ENCODE measurements at regions not wholly inside any gene's neighbourhood (a gene's known extent, or its start where the extent isn't known, plus 50 kb on each side); places are given as distances from the start of the nearest gene placed in this dataset.
"Not testable (repeated sequence)": the region's sequence is repeated elsewhere in the genome, so short reads cannot be mapped to it uniquely, and the experiment has no call there.

DNA sequence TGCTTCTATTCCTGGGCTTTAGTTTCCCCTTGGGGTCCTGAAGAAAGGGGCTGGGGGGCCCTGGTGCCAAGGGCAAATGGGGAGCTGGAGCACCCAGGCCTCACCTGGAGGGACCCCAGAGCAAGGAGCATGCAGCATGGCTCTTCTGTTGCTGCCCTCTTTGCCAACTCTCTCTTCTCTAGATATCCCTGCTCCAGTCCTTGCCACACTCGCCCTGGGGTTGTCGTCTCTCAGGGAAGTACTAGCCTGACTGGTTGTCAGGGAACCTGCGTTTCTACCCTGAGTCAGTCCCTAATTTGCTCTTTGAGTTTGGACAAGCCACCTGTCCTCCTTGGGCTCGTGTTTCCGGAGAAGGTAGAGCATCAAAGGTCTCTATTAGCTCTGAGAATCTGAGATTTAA lies 63.7 kb upstream of the UBE2Q2 start (continued):
- TF ChIP-seq CTCF (conservative IDR thresholded peaks at IDR 0.05; ENCODE audit: low read depth in 2 of 2) (no peak), ZNF114 (CRISPR knock-in tag; IDR thresholded peaks at IDR 0.05) (no peak)

- H3K4me1 ChIP-seq (ENCODE audit: insufficient read depth); H3K79me2 ChIP-seq (replicated peaks; ENCODE audit: insufficient read depth); H3K4me3 ChIP-seq; H3K9me2 ChIP-seq (ENCODE audit: insufficient read depth); H3F3A ChIP-seq (replicated peaks; ENCODE audit: low read depth); H3K27me3 ChIP-seq (ENCODE audit: insufficient read depth); DNase-seq (ENCODE audit: low spot score); H3K4me3 Mint-ChIP-seq; H3K27ac ChIP-seq (ENCODE audit: low read depth); H4K20me1 ChIP-seq (replicated peaks; ENCODE audit: insufficient read depth); H3K36me3 Mint-ChIP-seq (ENCODE audit: low read depth); H3K36me3 ChIP-seq (ENCODE audit: insufficient read depth); H2AFZ ChIP-seq; ATAC-seq; H3K9me3 Mint-ChIP-seq; H3K27ac Mint-ChIP-seq; H3K4me2 ChIP-seq: not testable (repeated sequence)
- Mint-ChIP-seq H3K27me3 (ENCODE audit: insufficient read depth, low read depth, poor library complexity) (peaks cover 19% of the 10 kb centered on the region), H3K4me1 (peaks cover 33% of the 10 kb centered on the region)
Measured at GRCh38 chr15:75776871-75777610, 64.4 kb upstream of the CSPG4 start.

DNA sequence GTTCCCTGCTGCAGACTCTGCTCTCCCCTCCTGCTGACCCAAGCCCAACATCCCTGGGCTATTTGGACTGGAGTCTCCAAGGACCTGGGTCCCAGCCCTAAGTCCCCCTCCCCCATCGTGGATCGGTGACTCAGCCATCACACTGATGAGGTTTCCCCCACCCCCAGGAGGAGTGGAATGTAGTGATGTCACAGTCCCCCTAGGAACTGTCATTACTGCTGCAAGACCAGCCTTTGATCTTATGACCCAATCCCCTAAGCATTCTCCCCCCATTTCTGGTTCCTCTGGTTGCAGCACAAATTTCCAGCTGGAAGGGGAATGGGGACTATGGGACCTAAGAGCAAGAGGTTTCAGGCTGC lies 63.4 kb upstream of the CSPG4 start:
- no peak overlapping the region for H3K4me2 ChIP-seq
- no peaks in the 10 kb centered on the region for H3K36me3 ChIP-seq (ENCODE audit: insufficient read depth)
- ATAC-seq (no peak), DNase-seq (ENCODE audit: low spot score) (peak; percentile 37)
- no peak overlapping the region; the same call in 2 of the 3 replicates for H3K4me3 Mint-ChIP-seq
- H2AFZ ChIP-seq, result no peak overlapping the region
- H4K20me1 ChIP-seq (replicated peaks; ENCODE audit: insufficient read depth), result no peaks in the 10 kb centered on the region
- no peak overlapping the region for H3K27ac ChIP-seq (ENCODE audit: low read depth)
- no peak for TF ChIP-seq JUNB (IDR thresholded peaks at IDR 0.05; ENCODE audit: unreplicated experiment)
- TF ChIP-seq STAT1 (IDR thresholded peaks at IDR 0.05; ENCODE audit: unreplicated experiment), result no peak
- TF ChIP-seq, protein P1, sequence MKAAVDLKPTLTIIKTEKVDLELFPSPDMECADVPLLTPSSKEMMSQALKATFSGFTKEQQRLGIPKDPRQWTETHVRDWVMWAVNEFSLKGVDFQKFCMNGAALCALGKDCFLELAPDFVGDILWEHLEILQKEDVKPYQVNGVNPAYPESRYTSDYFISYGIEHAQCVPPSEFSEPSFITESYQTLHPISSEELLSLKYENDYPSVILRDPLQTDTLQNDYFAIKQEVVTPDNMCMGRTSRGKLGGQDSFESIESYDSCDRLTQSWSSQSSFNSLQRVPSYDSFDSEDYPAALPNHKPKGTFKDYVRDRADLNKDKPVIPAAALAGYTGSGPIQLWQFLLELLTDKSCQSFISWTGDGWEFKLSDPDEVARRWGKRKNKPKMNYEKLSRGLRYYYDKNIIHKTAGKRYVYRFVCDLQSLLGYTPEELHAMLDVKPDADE (IDR thresholded peaks at IDR 0.05), result no peak
- TF ChIP-seq EZH2 (IDR thresholded peaks at IDR 0.05; ENCODE audit: low read depth, unreplicated experiment), result no peak
- TF ChIP-seq POLR2AphosphoS5 (IDR thresholded peaks at IDR 0.05; ENCODE audit: low read depth), result no peak
- TF ChIP-seq, protein P2, sequence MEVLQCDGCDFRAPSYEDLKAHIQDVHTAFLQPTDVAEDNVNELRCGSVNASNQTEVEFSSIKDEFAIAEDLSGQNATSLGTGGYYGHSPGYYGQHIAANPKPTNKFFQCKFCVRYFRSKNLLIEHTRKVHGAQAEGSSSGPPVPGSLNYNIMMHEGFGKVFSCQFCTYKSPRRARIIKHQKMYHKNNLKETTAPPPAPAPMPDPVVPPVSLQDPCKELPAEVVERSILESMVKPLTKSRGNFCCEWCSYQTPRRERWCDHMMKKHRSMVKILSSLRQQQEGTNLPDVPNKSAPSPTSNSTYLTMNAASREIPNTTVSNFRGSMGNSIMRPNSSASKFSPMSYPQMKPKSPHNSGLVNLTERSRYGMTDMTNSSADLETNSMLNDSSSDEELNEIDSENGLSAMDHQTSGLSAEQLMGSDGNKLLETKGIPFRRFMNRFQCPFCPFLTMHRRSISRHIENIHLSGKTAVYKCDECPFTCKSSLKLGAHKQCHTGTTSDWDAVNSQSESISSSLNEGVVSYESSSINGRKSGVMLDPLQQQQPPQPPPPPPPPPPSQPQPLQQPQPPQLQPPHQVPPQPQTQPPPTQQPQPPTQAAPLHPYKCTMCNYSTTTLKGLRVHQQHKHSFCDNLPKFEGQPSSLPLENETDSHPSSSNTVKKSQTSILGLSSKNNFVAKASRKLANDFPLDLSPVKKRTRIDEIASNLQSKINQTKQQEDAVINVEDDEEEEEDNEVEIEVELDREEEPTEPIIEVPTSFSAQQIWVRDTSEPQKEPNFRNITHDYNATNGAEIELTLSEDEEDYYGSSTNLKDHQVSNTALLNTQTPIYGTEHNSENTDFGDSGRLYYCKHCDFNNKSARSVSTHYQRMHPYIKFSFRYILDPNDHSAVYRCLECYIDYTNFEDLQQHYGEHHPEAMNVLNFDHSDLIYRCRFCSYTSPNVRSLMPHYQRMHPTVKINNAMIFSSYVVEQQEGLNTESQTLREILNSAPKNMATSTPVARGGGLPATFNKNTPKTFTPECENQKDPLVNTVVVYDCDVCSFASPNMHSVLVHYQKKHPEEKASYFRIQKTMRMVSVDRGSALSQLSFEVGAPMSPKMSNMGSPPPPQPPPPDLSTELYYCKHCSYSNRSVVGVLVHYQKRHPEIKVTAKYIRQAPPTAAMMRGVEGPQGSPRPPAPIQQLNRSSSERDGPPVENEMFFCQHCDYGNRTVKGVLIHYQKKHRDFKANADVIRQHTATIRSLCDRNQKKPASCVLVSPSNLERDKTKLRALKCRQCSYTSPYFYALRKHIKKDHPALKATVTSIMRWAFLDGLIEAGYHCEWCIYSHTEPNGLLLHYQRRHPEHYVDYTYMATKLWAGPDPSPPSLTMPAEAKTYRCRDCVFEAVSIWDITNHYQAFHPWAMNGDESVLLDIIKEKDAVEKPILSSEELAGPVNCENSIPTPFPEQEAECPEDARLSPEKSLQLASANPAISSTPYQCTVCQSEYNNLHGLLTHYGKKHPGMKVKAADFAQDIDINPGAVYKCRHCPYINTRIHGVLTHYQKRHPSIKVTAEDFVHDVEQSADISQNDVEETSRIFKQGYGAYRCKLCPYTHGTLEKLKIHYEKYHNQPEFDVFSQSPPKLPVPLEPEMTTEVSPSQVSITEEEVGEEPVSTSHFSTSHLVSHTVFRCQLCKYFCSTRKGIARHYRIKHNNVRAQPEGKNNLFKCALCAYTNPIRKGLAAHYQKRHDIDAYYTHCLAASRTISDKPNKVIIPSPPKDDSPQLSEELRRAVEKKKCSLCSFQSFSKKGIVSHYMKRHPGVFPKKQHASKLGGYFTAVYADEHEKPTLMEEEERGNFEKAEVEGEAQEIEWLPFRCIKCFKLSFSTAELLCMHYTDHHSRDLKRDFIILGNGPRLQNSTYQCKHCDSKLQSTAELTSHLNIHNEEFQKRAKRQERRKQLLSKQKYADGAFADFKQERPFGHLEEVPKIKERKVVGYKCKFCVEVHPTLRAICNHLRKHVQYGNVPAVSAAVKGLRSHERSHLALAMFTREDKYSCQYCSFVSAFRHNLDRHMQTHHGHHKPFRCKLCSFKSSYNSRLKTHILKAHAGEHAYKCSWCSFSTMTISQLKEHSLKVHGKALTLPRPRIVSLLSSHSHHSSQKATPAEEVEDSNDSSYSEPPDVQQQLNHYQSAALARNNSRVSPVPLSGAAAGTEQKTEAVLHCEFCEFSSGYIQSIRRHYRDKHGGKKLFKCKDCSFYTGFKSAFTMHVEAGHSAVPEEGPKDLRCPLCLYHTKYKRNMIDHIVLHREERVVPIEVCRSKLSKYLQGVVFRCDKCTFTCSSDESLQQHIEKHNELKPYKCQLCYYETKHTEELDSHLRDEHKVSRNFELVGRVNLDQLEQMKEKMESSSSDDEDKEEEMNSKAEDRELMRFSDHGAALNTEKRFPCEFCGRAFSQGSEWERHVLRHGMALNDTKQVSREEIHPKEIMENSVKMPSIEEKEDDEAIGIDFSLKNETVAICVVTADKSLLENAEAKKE (CRISPR knock-in tag; IDR thresholded peaks at IDR 0.05), result no peak
- H3K9me2 ChIP-seq (ENCODE audit: insufficient read depth), result no peaks in the 10 kb centered on the region
- H3K27ac Mint-ChIP-seq, result 0 out of 2 replicates have a peak overlapping the region, but pooled peaks have one; percentile 65
- H3K79me2 ChIP-seq (replicated peaks; ENCODE audit: insufficient read depth), result no peaks in the 10 kb centered on the region
- H3K4me1 Mint-ChIP-seq, result peaks cover 38% of the 10 kb centered on the region
- no peaks in the 10 kb centered on the region for H3K27me3 ChIP-seq (ENCODE audit: insufficient read depth)
- H3K4me1 ChIP-seq (ENCODE audit: insufficient read depth), result peaks cover 14% of the 10 kb centered on the region
- H3K27me3 Mint-ChIP-seq (ENCODE audit: insufficient read depth, low read depth, poor library complexity), result peaks cover 17% of the 10 kb centered on the region
- no peaks in the 10 kb centered on the region for H3F3A ChIP-seq (replicated peaks; ENCODE audit: low read depth)
- no peaks in the 10 kb centered on the region for H3K36me3 Mint-ChIP-seq (ENCODE audit: low read depth)
- no peaks in the 10 kb centered on the region for H3K9me3 Mint-ChIP-seq
- no peak overlapping the region for H3K4me3 ChIP-seq
